MCF 10A (cell line): ENCODE measurements at regions not wholly inside any gene's neighbourhood (a gene's known extent, or its start where the extent isn't known, plus 50 kb on each side); places are given as distances from the start of the nearest gene placed in this dataset.

ENCODE experiments used
- BruUV-seq: library from RNA; stranded (reverse); fragments of 400-500 nt; replicated peaks from 2 replicates; lab custom pipeline; 2021; lab: Mats Ljungman, UMichigan
- CTCF ChIA-PET: fragments of 300-600 bp; sonication (Branson Sonifier 250); formaldehyde crosslinking; extraction: SDS; loops from one replicate; lab custom pipeline; 2021; ENCODE audit warnings: antibody characterized with exemption, inconsistent platforms; lab: Yijun Ruan, JAX
- POLR2A ChIA-PET: fragments of 300-600, 350-650 bp; sonication (Branson Sonifier 250); formaldehyde crosslinking; extraction: SDS; loops from one replicate; lab custom pipeline; 2020; ENCODE audit warnings: antibody characterized with exemption, inconsistent platforms; lab: Yijun Ruan, JAX
- DNase-seq: peaks from one replicate; pipeline ENCODE4 v3.0.0-alpha.2; 2018; ENCODE audit not compliant: unreplicated experiment
- H3K27ac Mint-ChIP-seq: one replicate; pipeline ENCODE4 v1.8.0; 2022; ENCODE audit warnings: mild to moderate bottlenecking, low read depth, mixed read lengths; ENCODE audit not compliant: unreplicated experiment
- H3K27me3 Mint-ChIP-seq: one replicate; pipeline ENCODE4 v1.8.0; 2022; ENCODE audit warnings: mixed read lengths; ENCODE audit not compliant: insufficient read depth, unreplicated experiment
- H3K36me3 Mint-ChIP-seq: one replicate; pipeline ENCODE4 v1.8.0; 2022; ENCODE audit warnings: mild to moderate bottlenecking, moderate library complexity, mixed read lengths; ENCODE audit not compliant: insufficient read depth, unreplicated experiment
- H3K4me1 Mint-ChIP-seq: one replicate; pipeline ENCODE4 v1.8.0; 2022; ENCODE audit warnings: mixed read lengths; ENCODE audit not compliant: insufficient read depth, unreplicated experiment
- H3K4me3 Mint-ChIP-seq: one replicate; pipeline ENCODE4 v1.8.0; 2022; ENCODE audit warnings: mild to moderate bottlenecking, moderate library complexity, mixed read lengths; ENCODE audit not compliant: unreplicated experiment
- H3K9me3 Mint-ChIP-seq: one replicate; pipeline ENCODE4 v1.8.0; 2022; ENCODE audit warnings: mixed read lengths; ENCODE audit not compliant: unreplicated experiment
- intact Hi-C: fragments of 100-400 bp; cut with micrococcal nuclease; formaldehyde crosslinking; loops from 2 replicates; pipeline ENCODE4 v1.14.1; 2022
- TF ChIP-seq, protein P1 (sequence below): fragments of 200-600 bp; IDR thresholded peaks from one replicate; pipeline ENCODE4 v1.8.0; 2022; ENCODE audit warnings: antibody characterized with exemption, mild to moderate bottlenecking; ENCODE audit not compliant: unreplicated experiment

DNA sequence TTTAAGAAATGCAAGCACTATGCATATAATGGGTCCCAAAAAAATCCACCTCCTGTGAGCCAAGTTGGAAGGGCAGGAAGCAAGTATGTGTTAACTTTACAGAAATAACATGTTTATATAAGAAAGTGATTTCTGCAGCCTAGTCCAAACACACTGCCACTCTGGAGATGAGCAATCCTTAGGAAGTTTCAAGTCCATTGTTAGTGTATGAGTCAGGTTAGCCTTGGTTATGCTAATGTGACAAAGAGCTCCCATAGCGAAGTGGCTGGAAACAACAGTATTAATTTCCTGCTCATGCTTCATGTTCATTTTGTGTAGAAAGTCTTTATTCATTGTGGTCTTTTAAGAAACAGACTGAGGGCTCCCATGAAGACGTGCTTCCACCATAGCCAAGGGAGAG, 121.4 kb downstream of the TBXT start:
- intact Hi-C loops, result no loop called here
- ChIA-PET CTCF (interaction anchor here (0.5 to 1.3 kb wide), 3 partner anchors 34 to 148 kb away, joined by 3 to 6 read pairs (median 3); no protein-coding TSS in a partner anchor), POLR2A (interaction anchor here (0.7 to 1.5 kb wide), 2 partner anchors 29 to 59 kb away, joined by 3 to 4 read pairs; no protein-coding TSS in a partner anchor)
- H3K27me3 Mint-ChIP-seq, result no peaks in the 10 kb centered on the region
- H3K9me3 Mint-ChIP-seq, result peaks cover 8% of the 10 kb centered on the region
- no peak overlapping the region for H3K4me3 Mint-ChIP-seq
- peak; percentile 86 for DNase-seq
- peak overlapping the region; percentile 52 for H3K27ac Mint-ChIP-seq
- H3K36me3 Mint-ChIP-seq, result no peaks in the 10 kb centered on the region
- no TSS peak for BruUV-seq
- peaks cover 29% of the 10 kb centered on the region for H3K4me1 Mint-ChIP-seq
- TF ChIP-seq, protein P1, sequence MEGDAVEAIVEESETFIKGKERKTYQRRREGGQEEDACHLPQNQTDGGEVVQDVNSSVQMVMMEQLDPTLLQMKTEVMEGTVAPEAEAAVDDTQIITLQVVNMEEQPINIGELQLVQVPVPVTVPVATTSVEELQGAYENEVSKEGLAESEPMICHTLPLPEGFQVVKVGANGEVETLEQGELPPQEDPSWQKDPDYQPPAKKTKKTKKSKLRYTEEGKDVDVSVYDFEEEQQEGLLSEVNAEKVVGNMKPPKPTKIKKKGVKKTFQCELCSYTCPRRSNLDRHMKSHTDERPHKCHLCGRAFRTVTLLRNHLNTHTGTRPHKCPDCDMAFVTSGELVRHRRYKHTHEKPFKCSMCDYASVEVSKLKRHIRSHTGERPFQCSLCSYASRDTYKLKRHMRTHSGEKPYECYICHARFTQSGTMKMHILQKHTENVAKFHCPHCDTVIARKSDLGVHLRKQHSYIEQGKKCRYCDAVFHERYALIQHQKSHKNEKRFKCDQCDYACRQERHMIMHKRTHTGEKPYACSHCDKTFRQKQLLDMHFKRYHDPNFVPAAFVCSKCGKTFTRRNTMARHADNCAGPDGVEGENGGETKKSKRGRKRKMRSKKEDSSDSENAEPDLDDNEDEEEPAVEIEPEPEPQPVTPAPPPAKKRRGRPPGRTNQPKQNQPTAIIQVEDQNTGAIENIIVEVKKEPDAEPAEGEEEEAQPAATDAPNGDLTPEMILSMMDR, result no peak

DNA sequence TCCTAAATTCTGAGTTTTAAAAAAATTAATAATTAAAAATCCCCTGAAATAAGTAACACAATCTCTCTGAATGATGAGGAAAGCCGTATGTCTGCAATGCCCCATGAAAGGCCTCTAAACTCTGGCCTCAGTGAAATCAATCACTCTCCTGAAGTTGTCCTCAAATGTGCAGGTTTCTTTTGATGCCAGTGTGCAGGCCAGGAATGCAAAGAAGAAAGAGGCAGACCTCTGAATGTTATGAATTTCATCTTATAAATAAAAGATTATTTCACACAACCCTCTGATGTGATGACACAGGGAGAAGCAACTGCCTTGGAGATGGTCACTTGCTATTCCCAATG, 121.8 kb downstream of the TBXT start:
- ChIA-PET CTCF (interaction anchor here (1.3 kb wide), 1 partner anchor 60 kb away, joined by 6 read pairs; no protein-coding TSS in a partner anchor), POLR2A (interaction anchor here (1.5 kb wide), 1 partner anchor 59 kb away, joined by 3 read pairs; no protein-coding TSS in a partner anchor)
- peaks cover 8% of the 10 kb centered on the region for H3K9me3 Mint-ChIP-seq
- H3K4me1 Mint-ChIP-seq, result peaks cover 29% of the 10 kb centered on the region
- no peak overlapping the region for H3K27ac Mint-ChIP-seq
- no peaks in the 10 kb centered on the region for H3K27me3 Mint-ChIP-seq
- intact Hi-C loops, result no loop called here
- H3K4me3 Mint-ChIP-seq, result no peak overlapping the region
- BruUV-seq, result no TSS peak
- no peaks in the 10 kb centered on the region for H3K36me3 Mint-ChIP-seq
- TF ChIP-seq, protein P1, result no peak
- no peak for DNase-seq

DNA sequence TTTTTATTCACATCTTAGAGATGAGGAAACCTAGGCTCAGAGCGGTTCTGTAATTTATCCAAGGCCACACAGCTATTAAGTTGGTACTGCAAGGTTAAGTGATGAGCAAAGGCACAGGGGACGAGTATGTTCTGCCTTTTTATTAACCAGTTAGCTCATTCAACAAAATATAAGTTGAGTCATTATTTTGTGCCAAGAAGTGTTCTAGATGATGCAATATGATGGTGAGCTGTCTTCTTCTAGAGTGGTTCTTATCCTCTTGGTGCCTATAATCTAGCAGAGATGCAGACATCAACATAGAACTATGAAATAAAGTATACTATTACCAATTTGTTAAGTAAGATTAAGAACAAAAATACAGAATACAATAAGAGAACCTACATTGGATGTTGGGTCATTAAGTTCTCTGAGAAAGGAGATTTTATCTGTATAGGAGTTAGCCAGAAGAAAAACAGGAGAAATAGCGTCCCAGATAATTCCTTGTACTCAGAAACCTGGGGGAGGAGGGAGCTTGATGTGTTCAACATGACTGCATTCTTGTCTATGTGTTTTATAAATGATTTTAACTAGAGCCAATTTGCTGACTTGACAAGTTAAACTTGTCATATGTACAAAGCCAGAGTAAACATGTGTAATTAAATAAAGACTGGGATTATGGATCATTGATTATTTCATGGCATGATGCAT, 122.3 kb downstream of the TBXT start:
- Mint-ChIP-seq H3K4me1 (peaks cover 29% of the 10 kb centered on the region), H3K27ac (no peak overlapping the region), H3K36me3 (no peaks in the 10 kb centered on the region), H3K9me3 (peaks cover 8% of the 10 kb centered on the region), H3K4me3 (no peak overlapping the region), H3K27me3 (no peaks in the 10 kb centered on the region)
- no TSS peak for BruUV-seq
- intact Hi-C loops, result no loop called here
- CTCF ChIA-PET, result interaction anchor here (0.6 kb wide), 1 partner anchor 61 kb away, joined by 4 read pairs; no protein-coding TSS in a partner anchor
- TF ChIP-seq, protein P1, result no peak
- DNase-seq, result peak; percentile 28
- POLR2A ChIA-PET, result interaction anchor here (0.8 to 1.5 kb wide), 2 partner anchors 58 to 98 kb away, joined by 3 read pairs; no protein-coding TSS in a partner anchor

DNA sequence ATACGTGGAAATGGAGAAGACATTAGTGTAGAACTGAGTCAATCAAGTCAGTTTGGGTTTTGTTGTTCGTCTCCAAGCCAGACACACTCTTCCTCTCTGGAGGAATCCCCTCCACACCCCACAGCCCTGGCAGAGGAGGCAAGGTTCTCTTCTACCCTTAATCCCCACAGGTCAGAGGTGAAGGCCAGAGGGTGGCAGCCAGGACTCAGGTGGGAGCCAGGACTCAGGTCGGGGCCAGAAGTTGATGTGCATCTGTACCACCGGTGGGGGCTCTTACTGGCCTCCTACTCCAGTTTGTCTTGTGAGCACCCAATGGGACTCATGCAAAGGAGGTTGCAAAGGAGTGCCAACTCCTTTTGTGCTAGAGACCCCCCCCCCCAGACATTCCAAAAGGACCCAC, 126.4 kb downstream of the TBXT start:
- DNase-seq, result no peak
- no TSS peak for BruUV-seq
- Mint-ChIP-seq H3K27ac (no peak overlapping the region), H3K27me3 (no peaks in the 10 kb centered on the region), H3K4me3 (no peak overlapping the region), H3K4me1 (peaks cover 18% of the 10 kb centered on the region), H3K9me3 (peaks cover 12% of the 10 kb centered on the region), H3K36me3 (no peaks in the 10 kb centered on the region)
- intact Hi-C loops, result no loop called here
- TF ChIP-seq, protein P1, result no peak
- POLR2A ChIA-PET, result no interaction called here
- CTCF ChIA-PET, result no interaction called here
